ENCODE measurements at regions not wholly inside any gene's neighbourhood (a gene's known extent, or its start where the extent isn't known, plus 50 kb on each side); places are given as distances from the start of the nearest gene placed in this dataset.

GRCh38 chr3:178079966-178080365 is 456.3 kb upstream of the KCNMB2 start:
- Histone ChIP-seq H3K4me1 (peaks cover 12% of the 10 kb centered on the region), H3K27me3 (replicated peaks; ENCODE audit: control insufficient read depth, insufficient read depth, low read length) (no peaks in the 10 kb centered on the region), H3K4me3 (ENCODE audit: low read depth, low read length) (no peak overlapping the region), H3K9me3 (no peaks in the 10 kb centered on the region), H3K36me3 (ENCODE audit: control insufficient read depth, insufficient read depth, low read length) (no peaks in the 10 kb centered on the region)
- H3K27ac Mint-ChIP-seq (ENCODE audit: unreplicated experiment): no peak overlapping the region
- intact Hi-C loops (cut with micrococcal nuclease; ENCODE audit: unreplicated experiment): loop anchor here (10.0 kb wide), 1 partner anchor 305 kb away; no protein-coding TSS in a partner anchor
- BruUV-seq (replicated peaks): no TSS peak
- H3K9me3 Mint-ChIP-seq (ENCODE audit: unreplicated experiment): no peaks in the 10 kb centered on the region
- ChIA-PET POLR2A (no interaction called here), CTCF (no interaction called here)
- H3K27me3 Mint-ChIP-seq (ENCODE audit: insufficient read depth, unreplicated experiment): no peaks in the 10 kb centered on the region
- H3K36me3 Mint-ChIP-seq (ENCODE audit: insufficient read depth, unreplicated experiment): no peaks in the 10 kb centered on the region
- H3K4me1 Mint-ChIP-seq (ENCODE audit: low read depth, unreplicated experiment): peaks cover 15% of the 10 kb centered on the region
- no peak for TF ChIP-seq CTCF (IDR thresholded peaks at IDR 0.05; ENCODE audit: insufficient read depth in 1 of 2, low read depth in 1 of 2, low read length in 1 of 2, severe bottlenecking in 1 of 2, unreplicated experiment in 1 of 2)
- no peak for DNase-seq
- H3K4me3 Mint-ChIP-seq (ENCODE audit: unreplicated experiment): no peak overlapping the region

- H3K4me3 Mint-ChIP-seq (ENCODE audit: unreplicated experiment): no peak overlapping the region
These were observed 453.8 kb upstream of the KCNMB2 start for GRCh38 chr3:178082326-178082906.

More at GRCh38 chr3:178082326-178082906, 453.8 kb upstream of the KCNMB2 start:
- Histone ChIP-seq H3K36me3 (ENCODE audit: control insufficient read depth, insufficient read depth, low read length) (no peaks in the 10 kb centered on the region), H3K4me1 (peaks cover 20% of the 10 kb centered on the region), H3K4me3 (ENCODE audit: low read depth, low read length) (no peak overlapping the region), H3K27me3 (replicated peaks; ENCODE audit: control insufficient read depth, insufficient read depth, low read length) (no peaks in the 10 kb centered on the region), H3K9me3 (no peaks in the 10 kb centered on the region)
- ChIA-PET CTCF (no interaction called here), POLR2A (no interaction called here)
- no peak for TF ChIP-seq CTCF (IDR thresholded peaks at IDR 0.05; ENCODE audit: insufficient read depth in 1 of 2, low read depth in 1 of 2, low read length in 1 of 2, severe bottlenecking in 1 of 2, unreplicated experiment in 1 of 2)
- DNase-seq: peak in 1 of 2 experiments; percentile 22
- intact Hi-C loops (cut with micrococcal nuclease; ENCODE audit: unreplicated experiment): loop anchor here (10.0 kb wide), 1 partner anchor 302 kb away; no protein-coding TSS in a partner anchor
- Mint-ChIP-seq H3K27me3 (ENCODE audit: insufficient read depth, unreplicated experiment) (no peaks in the 10 kb centered on the region), H3K9me3 (ENCODE audit: unreplicated experiment) (no peaks in the 10 kb centered on the region), H3K27ac (ENCODE audit: unreplicated experiment) (no peak overlapping the region), H3K4me1 (ENCODE audit: low read depth, unreplicated experiment) (peaks cover 18% of the 10 kb centered on the region), H3K36me3 (ENCODE audit: insufficient read depth, unreplicated experiment) (no peaks in the 10 kb centered on the region)
- BruUV-seq (replicated peaks): no TSS peak

Measured in Caco-2 (cell line).